ENCODE measurements at regions not wholly inside any gene's neighbourhood (a gene's known extent, or its start where the extent isn't known, plus 50 kb on each side); places are given as distances from the start of the nearest gene placed in this dataset.

GRCh38 chr1:59113876-59114457 lies 182.9 kb upstream of the FGGY start:
- no peak overlapping the region for H3K4me3 Mint-ChIP-seq (ENCODE audit: unreplicated experiment)
- no peaks in the 10 kb centered on the region for H3K9me3 Mint-ChIP-seq (ENCODE audit: low read depth)
- H3K36me3 Mint-ChIP-seq (ENCODE audit: low read depth) = no peaks in the 10 kb centered on the region
- H3K4me1 Mint-ChIP-seq (ENCODE audit: low read depth) = peaks cover 27% of the 10 kb centered on the region
- no peaks in the 10 kb centered on the region for H3K27me3 Mint-ChIP-seq (ENCODE audit: low read depth)
- no peak for TF ChIP-seq CTCF (IDR thresholded peaks at IDR 0.05)
- H3K27ac Mint-ChIP-seq (ENCODE audit: unreplicated experiment) = no peak overlapping the region
- DNase-seq (ENCODE audit: low spot score) = no peak

DNA sequence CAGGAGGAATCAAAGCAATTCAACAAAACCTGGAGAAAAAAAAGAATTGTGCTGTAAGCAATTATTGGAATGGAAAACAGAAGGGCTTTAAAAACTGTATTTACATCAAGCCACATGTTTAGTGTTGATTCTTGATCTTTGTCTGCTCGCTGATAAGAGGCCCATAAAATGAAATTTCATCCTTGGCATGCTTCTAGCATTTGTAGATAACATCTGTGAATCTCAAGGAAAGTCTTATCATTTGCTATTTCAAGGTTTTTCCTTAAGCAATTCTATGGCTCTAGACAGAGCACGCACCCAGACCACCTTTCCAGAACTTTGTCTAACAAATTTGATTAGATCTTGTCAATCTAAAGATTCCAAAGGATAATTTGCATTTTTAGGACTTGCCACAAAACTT lies 181.0 kb upstream of the FGGY start:
- Mint-ChIP-seq H3K4me1 (ENCODE audit: low read depth) (peaks cover 27% of the 10 kb centered on the region), H3K36me3 (ENCODE audit: low read depth) (no peaks in the 10 kb centered on the region), H3K9me3 (ENCODE audit: low read depth) (no peaks in the 10 kb centered on the region), H3K27me3 (ENCODE audit: low read depth) (no peaks in the 10 kb centered on the region), H3K4me3 (ENCODE audit: unreplicated experiment) (no peak overlapping the region), H3K27ac (ENCODE audit: unreplicated experiment) (no peak overlapping the region)
- no peak for TF ChIP-seq CTCF (IDR thresholded peaks at IDR 0.05)
- no peak for DNase-seq (ENCODE audit: low spot score)

DNA sequence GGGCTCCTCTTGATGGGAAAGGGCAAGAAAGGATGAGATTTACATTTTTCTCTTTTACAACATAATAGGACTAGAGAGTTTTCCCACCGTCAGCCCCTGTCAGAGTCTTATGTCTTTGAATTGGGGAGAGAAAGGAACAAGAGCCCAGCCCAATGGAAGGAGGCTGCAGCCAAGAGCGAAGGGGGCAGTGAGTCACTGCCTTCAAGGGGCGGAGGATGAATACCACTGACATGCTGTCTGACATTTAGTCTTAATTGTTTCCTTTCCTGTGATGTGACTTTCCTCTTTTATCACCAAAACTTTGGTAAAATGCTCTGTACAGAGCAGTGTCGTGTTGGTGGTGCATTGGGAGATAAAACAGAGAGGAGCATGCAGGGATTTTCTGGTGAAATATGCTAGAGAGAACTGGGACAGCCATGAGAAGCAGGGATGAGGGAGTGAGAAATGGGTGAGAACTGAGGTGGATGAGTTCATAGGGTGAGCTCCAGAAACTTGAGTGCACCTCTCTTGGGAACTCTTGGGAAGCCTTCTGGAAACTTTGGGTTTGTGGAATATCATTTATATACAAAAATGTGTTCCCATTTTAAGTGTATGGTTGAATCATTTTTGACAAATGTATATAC lies 179.9 kb upstream of the FGGY start:
- no peak overlapping the region for H3K4me3 Mint-ChIP-seq (ENCODE audit: unreplicated experiment)
- no peaks in the 10 kb centered on the region for H3K27me3 Mint-ChIP-seq (ENCODE audit: low read depth)
- H3K36me3 Mint-ChIP-seq (ENCODE audit: low read depth) = no peaks in the 10 kb centered on the region
- peak overlapping the region; percentile 34 for H3K27ac Mint-ChIP-seq (ENCODE audit: unreplicated experiment)
- no peak for DNase-seq (ENCODE audit: low spot score)
- H3K9me3 Mint-ChIP-seq (ENCODE audit: low read depth) = no peaks in the 10 kb centered on the region
- no peak for TF ChIP-seq CTCF (IDR thresholded peaks at IDR 0.05)
- H3K4me1 Mint-ChIP-seq (ENCODE audit: low read depth) = peaks cover 27% of the 10 kb centered on the region

DNA sequence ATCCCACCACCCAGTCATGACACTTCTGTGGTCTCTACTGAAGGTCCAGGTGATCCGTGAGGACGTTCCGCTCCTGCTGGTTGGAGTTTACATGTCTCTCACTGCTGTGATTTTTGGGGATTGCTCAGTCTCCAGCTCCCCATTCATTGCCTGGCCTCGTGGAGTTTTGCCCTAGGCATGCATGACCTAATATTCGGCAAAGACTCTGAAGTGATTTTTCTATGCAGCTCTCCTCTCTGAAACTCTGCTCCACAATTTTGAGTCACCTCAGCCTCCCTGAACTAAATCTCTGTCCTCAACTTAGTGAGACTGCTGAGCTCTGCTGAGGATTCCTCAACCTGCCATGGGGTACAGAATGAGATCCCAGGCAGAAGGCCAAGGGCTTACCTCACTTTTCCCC lies 174.4 kb upstream of the FGGY start:
- TF ChIP-seq CTCF (IDR thresholded peaks at IDR 0.05) = no peak
- H3K4me3 Mint-ChIP-seq (ENCODE audit: unreplicated experiment) = no peak overlapping the region
- peaks cover 4% of the 10 kb centered on the region for H3K9me3 Mint-ChIP-seq (ENCODE audit: low read depth)
- no peaks in the 10 kb centered on the region for H3K27me3 Mint-ChIP-seq (ENCODE audit: low read depth)
- no peak for DNase-seq (ENCODE audit: low spot score)
- H3K27ac Mint-ChIP-seq (ENCODE audit: unreplicated experiment) = no peak overlapping the region
- no peaks in the 10 kb centered on the region for H3K36me3 Mint-ChIP-seq (ENCODE audit: low read depth)
- H3K4me1 Mint-ChIP-seq (ENCODE audit: low read depth) = peaks cover 47% of the 10 kb centered on the region

DNA sequence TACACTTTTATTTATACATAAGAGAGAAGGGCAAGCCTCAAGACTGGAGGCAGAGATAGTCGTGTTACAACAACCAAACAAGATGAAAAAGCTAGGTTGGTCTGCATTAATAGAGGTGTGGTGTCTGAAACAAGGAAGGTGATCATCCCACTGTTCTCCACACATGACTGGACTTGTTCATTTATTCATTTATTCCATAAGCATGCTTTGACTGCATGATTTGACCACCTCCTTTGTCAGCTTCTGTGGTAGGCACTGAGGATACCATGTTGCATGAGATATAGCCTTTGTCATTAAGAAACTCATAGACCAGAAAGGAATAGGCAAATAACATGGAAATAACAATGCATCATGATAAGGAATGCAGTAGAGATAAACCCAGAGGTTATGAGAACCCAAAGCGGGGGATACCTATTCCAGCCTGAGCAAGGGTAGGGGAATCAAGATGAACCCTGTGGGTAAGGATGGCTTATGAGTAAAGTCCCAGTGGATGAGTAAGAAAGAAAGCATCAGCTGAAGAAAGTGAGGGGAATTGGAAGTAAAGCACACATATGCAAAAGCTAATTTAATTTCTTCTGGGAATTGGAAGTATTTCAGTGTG lies 173.7 kb upstream of the FGGY start:
- no peak for DNase-seq (ENCODE audit: low spot score)
- H3K4me1 Mint-ChIP-seq (ENCODE audit: low read depth) = peaks cover 48% of the 10 kb centered on the region
- no peaks in the 10 kb centered on the region for H3K27me3 Mint-ChIP-seq (ENCODE audit: low read depth)
- no peak for TF ChIP-seq CTCF (IDR thresholded peaks at IDR 0.05)
- H3K36me3 Mint-ChIP-seq (ENCODE audit: low read depth) = no peaks in the 10 kb centered on the region
- H3K9me3 Mint-ChIP-seq (ENCODE audit: low read depth) = peaks cover 4% of the 10 kb centered on the region
- H3K4me3 Mint-ChIP-seq (ENCODE audit: unreplicated experiment) = no peak overlapping the region
- H3K27ac Mint-ChIP-seq (ENCODE audit: unreplicated experiment) = no peak overlapping the region
